OCI-LY1 (cell line): ENCODE measurements at regions not wholly inside any gene's neighbourhood (a gene's known extent, or its start where the extent isn't known, plus 50 kb on each side); places are given as distances from the start of the nearest gene placed in this dataset.

Source experiments
- H2AFZ ChIP-seq: fragments of 200-600 bp; sonication (generic), shearing (Covaris generic); 2 replicates; pipeline ENCODE4 v1.6.0; 2014; ENCODE audit warnings: antibody characterized with exemption, mild to moderate bottlenecking, low read length
- H3F3A ChIP-seq: fragments of 200-600 bp; sonication (generic), shearing (Covaris generic); 2 replicates; pipeline ENCODE4 v1.6.0; 2014; ENCODE audit warnings: mild to moderate bottlenecking, antibody characterized with exemption, low read length, moderate library complexity; ENCODE audit not compliant: insufficient read depth
- H3K27ac ChIP-seq: fragments of 200-600 bp; sonication (generic); 2 replicates; pipeline ENCODE4 v1.5.1; 2014; ENCODE audit warnings: low read length, mixed run types, mild to moderate bottlenecking, low read depth; ENCODE audit not compliant: poor library complexity, severe bottlenecking
- H3K27me3 ChIP-seq: fragments of 200-600 bp; sonication (generic); 2 replicates; pipeline ENCODE4 v1.6.0; 2014; ENCODE audit warnings: antibody characterized with exemption, mild to moderate bottlenecking, low read length, moderate library complexity; ENCODE audit not compliant: insufficient read depth
- H3K36me3 ChIP-seq: fragments of 200-600 bp; sonication (generic); 2 replicates; pipeline ENCODE4 v1.6.1; 2014; ENCODE audit warnings: mild to moderate bottlenecking, antibody characterized with exemption, low read length, moderate library complexity, mixed read lengths; ENCODE audit not compliant: insufficient read depth
- H3K4me1 ChIP-seq: fragments of 200-600 bp; sonication (generic); 2 replicates; pipeline ENCODE4 v1.5.1; 2014; ENCODE audit warnings: mild to moderate bottlenecking, low read length, moderate library complexity; ENCODE audit not compliant: insufficient read depth, severe bottlenecking
- H3K4me2 ChIP-seq: fragments of 200-600 bp; sonication (generic), shearing (Covaris generic); 2 replicates; pipeline ENCODE4 v1.6.1; 2014; ENCODE audit warnings: low read length
- H3K4me3 ChIP-seq: fragments of 200-600 bp; sonication (generic); 2 replicates; pipeline ENCODE4 v1.5.1; 2014; ENCODE audit warnings: low read length, low read depth, mild to moderate bottlenecking, mixed read lengths; ENCODE audit not compliant: poor library complexity, severe bottlenecking
- H3K79me2 ChIP-seq: fragments of 200-600 bp; shearing (Covaris generic); 2 replicates; pipeline ENCODE4 v1.6.1; 2016; ENCODE audit warnings: mixed run types, low read length, mixed read lengths; ENCODE audit not compliant: insufficient read depth
- H3K9ac ChIP-seq: fragments of 200-600 bp; sonication (generic), shearing (Covaris generic); 2 replicates; pipeline ENCODE4 v1.6.1; 2014; ENCODE audit warnings: mild to moderate bottlenecking, low read length, mixed read lengths
- H3K9me2 ChIP-seq: fragments of 200-600 bp; sonication (generic), shearing (Covaris generic); 2 replicates; pipeline ENCODE4 v1.6.1; 2014; ENCODE audit warnings: low read depth, mild to moderate bottlenecking, low read length, mixed read lengths
- H3K9me3 ChIP-seq: fragments of 200-600 bp; shearing (Covaris generic); 2 replicates; pipeline ENCODE4 v1.6.1; 2014; ENCODE audit warnings: low read length, mixed read lengths
- H4K20me1 ChIP-seq: fragments of 200-600 bp; sonication (generic), shearing (Covaris generic); 2 replicates; pipeline ENCODE4 v1.6.0; 2016; ENCODE audit warnings: mild to moderate bottlenecking, low read length; ENCODE audit not compliant: insufficient read depth
- CTCF ChIP-seq: fragments of 200-600 bp; sonication (generic), shearing (Covaris generic); IDR thresholded peaks from 2 replicates; pipeline ENCODE4 v1.5.1; 2017; ENCODE audit warnings: mild to moderate bottlenecking, antibody characterized with exemption, low read length, moderate library complexity, mixed read lengths
- EZH2 ChIP-seq: fragments of 200-600 bp; sonication (generic), shearing (Covaris generic); IDR thresholded peaks from 2 replicates; pipeline ENCODE4 v1.8.0; 2017; ENCODE audit warnings: borderline replicate concordance, mixed run types, mild to moderate bottlenecking, antibody characterized with exemption, low read length, moderate library complexity, mixed read lengths

GRCh38 chr2:222779145-222779832 lies 81.5 kb upstream of the ACSL3 start:
- no peak overlapping the region for H3K4me3 ChIP-seq
- no peak overlapping the region for H3K9ac ChIP-seq
- H3K9me2 ChIP-seq, result no peaks in the 10 kb centered on the region
- no peaks in the 10 kb centered on the region for H3K79me2 ChIP-seq
- TF ChIP-seq EZH2, result no peak
- no peak for TF ChIP-seq CTCF
- no peak overlapping the region for H3K4me2 ChIP-seq
- no peaks in the 10 kb centered on the region for H3K9me3 ChIP-seq
- H3F3A ChIP-seq, result no peaks in the 10 kb centered on the region
- no peaks in the 10 kb centered on the region; the same call in 1 of the 2 replicates for H3K27me3 ChIP-seq
- no peaks in the 10 kb centered on the region for H3K36me3 ChIP-seq
- H3K27ac ChIP-seq, result no peak overlapping the region
- H3K4me1 ChIP-seq, result no peaks in the 10 kb centered on the region
- H4K20me1 ChIP-seq, result no peaks in the 10 kb centered on the region
- no peak overlapping the region for H2AFZ ChIP-seq

DNA sequence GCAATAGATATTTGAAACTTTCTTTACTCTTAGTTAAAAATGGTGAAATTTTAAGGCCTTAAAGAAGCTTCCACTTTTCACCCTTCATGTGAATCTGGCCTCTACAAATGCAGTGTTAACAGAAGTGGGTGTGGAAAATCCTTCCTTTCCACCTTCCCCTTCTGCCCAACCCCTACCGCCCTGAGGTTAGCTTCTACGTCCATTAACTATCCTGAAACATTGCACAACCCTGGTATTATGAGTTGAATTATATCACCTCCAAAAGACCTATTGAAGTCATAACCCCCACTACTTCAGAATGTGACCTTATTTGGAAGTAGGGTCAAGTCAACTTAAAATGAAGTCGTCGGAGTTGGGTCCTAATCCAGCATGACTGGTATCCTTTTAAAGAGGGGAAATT lies 80.8 kb upstream of the ACSL3 start:
- Histone ChIP-seq H3K9me2 (no peaks in the 10 kb centered on the region), H3K4me1 (no peaks in the 10 kb centered on the region), H3K79me2 (no peaks in the 10 kb centered on the region), H2AFZ (no peak overlapping the region), H3K9me3 (no peaks in the 10 kb centered on the region), H4K20me1 (no peaks in the 10 kb centered on the region), H3K27me3 (no peaks in the 10 kb centered on the region; the same call in 1 of the 2 replicates), H3K9ac (no peak overlapping the region), H3K27ac (no peak overlapping the region), H3K36me3 (no peaks in the 10 kb centered on the region), H3F3A (no peaks in the 10 kb centered on the region), H3K4me2 (no peak overlapping the region), H3K4me3 (no peak overlapping the region)
- TF ChIP-seq CTCF, result no peak
- TF ChIP-seq EZH2, result no peak

DNA sequence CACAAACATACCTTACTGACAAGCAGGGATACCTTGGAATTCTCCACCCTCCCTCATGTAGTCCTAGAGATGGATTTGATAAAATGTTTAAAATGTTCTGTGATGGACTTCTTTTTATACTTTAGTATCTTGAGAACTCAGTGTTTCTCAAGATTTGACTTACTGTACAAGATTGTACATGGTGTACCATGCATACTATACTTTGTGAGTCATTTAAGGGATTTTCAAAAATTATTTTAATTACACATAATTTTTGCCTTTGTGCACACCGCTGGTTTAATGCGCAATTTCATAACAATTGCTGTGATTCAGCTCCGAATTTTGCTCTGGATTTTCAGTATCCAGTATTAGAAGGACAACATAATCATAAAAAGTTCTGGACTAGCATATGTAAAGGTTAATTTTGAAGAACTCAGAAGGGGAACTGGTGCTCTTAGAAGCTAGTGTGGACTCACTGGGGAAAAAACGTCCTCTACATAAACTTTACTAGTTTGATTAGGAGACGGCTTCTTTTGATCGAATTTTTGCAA lies 78.6 kb upstream of the ACSL3 start:
- Histone ChIP-seq H3K9me3 (peaks cover 2% of the 10 kb centered on the region; the same call in 1 of the 2 replicates), H3K27me3 (no peaks in the 10 kb centered on the region; the same call in 1 of the 2 replicates), H3K27ac (no peak overlapping the region), H3K9me2 (no peaks in the 10 kb centered on the region), H3K4me3 (no peak overlapping the region), H3K4me2 (no peak overlapping the region), H3K9ac (no peak overlapping the region), H2AFZ (no peak overlapping the region), H3K79me2 (no peaks in the 10 kb centered on the region), H3F3A (no peaks in the 10 kb centered on the region), H4K20me1 (no peaks in the 10 kb centered on the region), H3K36me3 (no peaks in the 10 kb centered on the region), H3K4me1 (no peaks in the 10 kb centered on the region)
- TF ChIP-seq CTCF, result no peak
- no peak for TF ChIP-seq EZH2
